ENCODE measurements at regions not wholly inside any gene's neighbourhood (a gene's known extent, or its start where the extent isn't known, plus 50 kb on each side); places are given as distances from the start of the nearest gene placed in this dataset.

DNA sequence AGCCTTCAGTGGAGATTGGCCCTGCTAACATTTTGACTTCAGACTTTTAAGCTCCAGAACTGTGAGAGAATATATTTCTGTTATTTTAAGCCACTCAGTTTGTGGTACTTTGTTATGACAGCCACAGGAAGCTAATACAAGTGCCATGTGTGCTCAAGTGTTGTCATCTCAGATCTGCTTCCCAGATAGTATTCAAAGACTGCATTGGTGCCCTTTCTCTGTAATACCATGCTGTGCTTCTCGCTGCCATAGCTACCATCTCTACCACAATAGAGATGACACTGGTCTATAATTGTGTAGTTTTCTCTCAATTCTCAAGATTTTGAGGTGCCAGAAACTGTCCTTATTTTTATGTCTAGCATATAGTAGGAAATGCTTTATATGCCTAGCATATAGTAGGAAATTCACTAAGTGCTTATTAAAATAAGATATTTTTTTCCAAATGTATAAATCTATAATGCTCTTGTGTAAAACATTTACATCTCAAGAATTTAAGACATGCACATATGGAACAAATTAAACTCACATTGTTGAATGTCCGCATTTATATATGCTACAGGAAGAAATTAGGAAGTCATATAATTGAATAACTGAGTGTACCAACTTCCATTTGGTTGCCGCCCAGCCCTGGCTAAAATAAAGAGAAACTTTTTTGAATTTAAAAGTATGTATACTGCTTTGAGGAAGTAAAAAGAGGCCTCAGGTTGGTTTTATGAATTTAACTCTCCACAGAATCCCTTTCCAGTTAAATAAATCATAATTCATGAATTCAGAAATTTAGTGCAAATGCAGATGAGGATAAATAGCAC, 77.6 kb downstream of the TPBG start:
- Histone ChIP-seq H3K36me3 (ENCODE audit: control insufficient read depth, insufficient read depth, low read length) (no peaks in the 10 kb centered on the region), H3K27me3 (ENCODE audit: control insufficient read depth, insufficient read depth, low read length) (no peaks in the 10 kb centered on the region), H3K4me3 (ENCODE audit: low read depth in 2 of 2, low read length in 2 of 2) (no peak overlapping the region), H3K9me3 (ENCODE audit: control insufficient read depth, insufficient read depth, low read depth, low read length) (no peaks in the 10 kb centered on the region), H3K4me1 (ENCODE audit: control insufficient read depth, insufficient read depth, low read length) (no peaks in the 10 kb centered on the region), H3K27ac (ENCODE audit: low read length) (no peak overlapping the region)
- no peak for DNase-seq (ENCODE audit: low read depth, low spot score)
- ChIA-PET CTCF (no interaction called here), POLR2A (no interaction called here)
- no peak for ATAC-seq
- BruUV-seq (replicated peaks), result no TSS peak
- no peak for TF ChIP-seq CTCF (IDR thresholded peaks at IDR 0.05)
- TF ChIP-seq SIN3A (IDR thresholded peaks at IDR 0.05; ENCODE audit: borderline replicate concordance, insufficient read depth, low read depth, low read length), result no peak
- TF ChIP-seq REST (IDR thresholded peaks at IDR 0.05; ENCODE audit: insufficient read depth in 1 of 2, low read depth in 2 of 2, low read length in 1 of 2), result no peak
- TF ChIP-seq TCF7L2 (IDR thresholded peaks at IDR 0.05; ENCODE audit: low read depth, low read length), result no peak
- no peak for TF ChIP-seq POLR2AphosphoS5 (IDR thresholded peaks at IDR 0.05; ENCODE audit: low read depth, low read length)
- in situ Hi-C loops (cut with HindIII; ENCODE audit: low pct_unique_long_range_greater_than_20kb, low sequenced_read_pairs) (no loop called here), intact Hi-C loops (cut with micrococcal nuclease; ENCODE audit: unreplicated experiment) (no loop called here)

DNA sequence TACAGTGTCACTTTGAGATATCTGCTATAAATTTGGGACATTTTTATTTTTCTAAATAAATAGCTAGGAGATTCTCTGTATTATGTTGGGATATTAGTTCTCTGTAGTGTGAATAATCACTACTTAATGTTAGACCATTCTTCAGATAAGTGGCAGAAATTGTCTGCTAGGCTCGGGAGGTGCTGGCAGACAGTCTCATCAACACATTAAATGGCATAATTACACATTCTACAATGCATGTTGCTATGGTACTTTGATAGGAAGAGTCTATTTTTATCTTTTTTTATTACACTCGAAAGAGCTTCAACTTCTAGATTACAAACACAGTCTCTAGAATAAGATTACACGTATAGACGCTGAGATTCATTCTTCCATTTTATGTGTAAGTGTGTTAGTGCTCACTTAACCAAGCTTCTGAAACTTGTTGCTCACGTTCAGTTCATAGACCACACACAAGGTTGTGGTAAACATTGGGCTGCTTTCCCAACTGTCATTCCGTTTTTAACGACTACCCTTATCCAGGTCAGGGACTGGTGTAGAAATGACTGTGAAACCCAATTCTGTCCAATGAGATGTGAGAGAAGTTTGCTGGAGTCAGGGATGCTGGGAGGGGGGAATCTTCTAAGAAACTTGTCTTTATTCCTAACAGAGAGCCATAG, 78.6 kb downstream of the TPBG start:
- H3K4me3 ChIP-seq (ENCODE audit: low read depth in 2 of 2, low read length in 2 of 2), result no peak overlapping the region
- intact Hi-C loops (cut with micrococcal nuclease; ENCODE audit: unreplicated experiment), result no loop called here
- CTCF ChIA-PET, result no interaction called here

More for the DNA sequence above, 78.6 kb downstream of the TPBG start:
- Histone ChIP-seq H3K27me3 (ENCODE audit: control insufficient read depth, insufficient read depth, low read length) (no peaks in the 10 kb centered on the region), H3K27ac (ENCODE audit: low read length) (no peak overlapping the region), H3K36me3 (ENCODE audit: control insufficient read depth, insufficient read depth, low read length) (no peaks in the 10 kb centered on the region), H3K9me3 (ENCODE audit: control insufficient read depth, insufficient read depth, low read depth, low read length) (no peaks in the 10 kb centered on the region), H3K4me1 (ENCODE audit: control insufficient read depth, insufficient read depth, low read length) (no peaks in the 10 kb centered on the region)
- in situ Hi-C loops (cut with HindIII; ENCODE audit: low pct_unique_long_range_greater_than_20kb, low sequenced_read_pairs), result no loop called here
- POLR2A ChIA-PET, result no interaction called here
- no peak for DNase-seq (ENCODE audit: low read depth, low spot score)
- no peak for TF ChIP-seq SIN3A (IDR thresholded peaks at IDR 0.05; ENCODE audit: borderline replicate concordance, insufficient read depth, low read depth, low read length)
- TF ChIP-seq POLR2AphosphoS5 (IDR thresholded peaks at IDR 0.05; ENCODE audit: low read depth, low read length), result no peak
- TF ChIP-seq REST (IDR thresholded peaks at IDR 0.05; ENCODE audit: insufficient read depth in 1 of 2, low read depth in 2 of 2, low read length in 1 of 2), result no peak
- TF ChIP-seq TCF7L2 (IDR thresholded peaks at IDR 0.05; ENCODE audit: low read depth, low read length), result no peak
- no peak for TF ChIP-seq CTCF (IDR thresholded peaks at IDR 0.05)
- no peak for ATAC-seq
- BruUV-seq (replicated peaks), result no TSS peak
